H1 (cell line): ENCODE measurements at regions not wholly inside any gene's neighbourhood (a gene's known extent, or its start where the extent isn't known, plus 50 kb on each side); places are given as distances from the start of the nearest gene placed in this dataset.

Experiments
- CTCF ChIA-PET: fragments of 300-600 bp; sonication (Branson Sonifier 250); formaldehyde crosslinking; loops from one replicate; lab custom pipeline; 2021; ENCODE audit not compliant: partially characterized antibody; lab: Charles Lee
- POLR2A ChIA-PET: fragments of 300-600 bp; sonication (Branson Sonifier 250); formaldehyde crosslinking; loops from one replicate; lab custom pipeline; 2021; ENCODE audit warnings: inconsistent platforms; ENCODE audit not compliant: partially characterized antibody; lab: Charles Lee
- DNase-seq, 2 experiments: peaks; one replicate each; pipeline versions ENCODE4 v3.0.0 to v3.0.0-alpha.2; 2010 to 2022; ENCODE audit warnings: low spot score in 2 of 2, low read depth in 1 of 2, mixed read lengths in 1 of 2
- FAIRE-seq: peaks from 2 replicates; lab custom pipeline; 2011; peaks lifted over from hg19 to GRCh38; lab: Jason Lieb, UNC
- H2AFZ ChIP-seq: 2 replicates; pipeline ENCODE4 v1.8.1; 2012; ENCODE audit warnings: low read length, inconsistent platforms
- H2AK5ac ChIP-seq: 2 replicates; pipeline ENCODE4 v1.6.1; 2013; ENCODE audit warnings: low read depth, low read length
- H2BK120ac ChIP-seq: replicated peaks from 2 replicates; pipeline ENCODE3; 2013; ENCODE audit warnings: low read depth, low read length, inconsistent platforms
- H2BK12ac ChIP-seq: 2 replicates; pipeline ENCODE4 v1.6.1; 2013; ENCODE audit warnings: low read depth, low read length
- H2BK15ac ChIP-seq: 2 replicates; pipeline ENCODE4 v1.6.1; 2013; ENCODE audit warnings: low read length
- H2BK20ac ChIP-seq: 2 replicates; pipeline ENCODE4 v1.6.1; 2013; ENCODE audit warnings: low read length
- H2BK5ac ChIP-seq: 2 replicates; pipeline ENCODE4 v1.6.1; 2013; ENCODE audit warnings: low read depth, low read length
- H3K14ac ChIP-seq: 2 replicates; pipeline ENCODE4 v1.6.1; 2013; ENCODE audit warnings: inconsistent platforms; ENCODE audit not compliant: insufficient read length
- H3K18ac ChIP-seq: 2 replicates; pipeline ENCODE4 v1.6.1; 2013; ENCODE audit warnings: low read length; ENCODE audit errors: extremely low read depth
- H3K23ac ChIP-seq: 2 replicates; pipeline ENCODE4 v1.6.1; 2013; ENCODE audit warnings: inconsistent platforms; ENCODE audit not compliant: insufficient read length
- H3K23me2 ChIP-seq: 2 replicates; pipeline ENCODE4 v1.6.1; 2013; ENCODE audit warnings: low read depth, low read length
- H3K27ac ChIP-seq: 2 replicates; pipeline ENCODE4 v1.6.1; 2011; ENCODE audit warnings: low read depth, low read length, inconsistent platforms
- H3K27me3 ChIP-seq, 4 experiments: replicated peaks in 1 of 4; 1 replicate in 1 of 4; 2 replicates in 3 of 4; pipeline versions ENCODE4 v1.6.1 to v1.8.1; 2011 to 2013; ENCODE audit warnings: low read length in 3 of 4, mild to moderate bottlenecking in 3 of 4, inconsistent platforms in 2 of 4, mixed read lengths in 2 of 4, moderate library complexity in 1 of 4; ENCODE audit not compliant: control insufficient read depth in 3 of 4, insufficient read depth in 3 of 4; ENCODE audit errors: extremely low read depth in 1 of 4
- H3K36me3 ChIP-seq, 4 experiments: 2 replicates each; pipeline versions ENCODE4 v1.6.1 to v1.8.1; 2011 to 2013; ENCODE audit warnings: mild to moderate bottlenecking in 4 of 4, low read length in 3 of 4, moderate library complexity in 2 of 4, control low read depth in 1 of 4, inconsistent platforms in 1 of 4; ENCODE audit not compliant: insufficient read depth in 4 of 4, control insufficient read depth in 2 of 4
- H3K4ac ChIP-seq: replicated peaks from 2 replicates; pipeline ENCODE3; 2013; ENCODE audit warnings: low read length, low read depth, mixed read lengths, inconsistent platforms; ENCODE audit not compliant: insufficient read length
- H3K4me1 ChIP-seq, 4 experiments: replicated peaks in 1 of 4; 1 replicate in 1 of 4; 2 replicates in 3 of 4; pipeline versions ENCODE4 v1.6.1 to v1.8.1; 2011 to 2013; ENCODE audit warnings: low read length in 3 of 4, inconsistent platforms in 2 of 4, mixed read lengths in 1 of 4; ENCODE audit not compliant: insufficient read depth in 4 of 4, control insufficient read depth in 3 of 4
- H3K4me2 ChIP-seq, 2 experiments: 2 replicates each; pipeline versions ENCODE4 v1.6.1 to v1.8.1; 2011 to 2013; ENCODE audit warnings: low read depth in 2 of 2, low read length in 2 of 2, control low read depth in 1 of 2, inconsistent platforms in 1 of 2, mild to moderate bottlenecking in 1 of 2; ENCODE audit not compliant: insufficient read depth in 1 of 2
- H3K4me3 ChIP-seq, 4 experiments: fragments of 200-600, 300-600 bp in 1 of 4; sonication (generic), shearing (Covaris generic), sonication (Bioruptor Twin) in 1 of 4; 2 replicates each; pipeline versions ENCODE4 v1.5.1 to v1.8.1; 2011 to 2016; ENCODE audit warnings: low read length in 4 of 4, low read depth in 3 of 4, control low read depth in 2 of 4, inconsistent platforms in 2 of 4, mild to moderate bottlenecking in 2 of 4, mixed read lengths in 1 of 4, moderate library complexity in 1 of 4; ENCODE audit not compliant: insufficient read depth in 2 of 4; ENCODE audit errors: extremely low read depth in 1 of 4
- H3K56ac ChIP-seq: replicated peaks from 2 replicates; pipeline ENCODE3; 2013; ENCODE audit warnings: low read depth, mild to moderate bottlenecking, mixed read lengths, low read length, inconsistent platforms; ENCODE audit not compliant: insufficient read length
- H3K79me1 ChIP-seq: 2 replicates; pipeline ENCODE4 v1.6.1; 2013; ENCODE audit warnings: low read depth, low read length, control low read depth
- H3K79me2 ChIP-seq, 2 experiments: 2 replicates each; pipeline versions ENCODE4 v1.6.1 to v1.8.1; 2012 to 2013; ENCODE audit warnings: low read length in 2 of 2, mild to moderate bottlenecking in 2 of 2, inconsistent platforms in 1 of 2; ENCODE audit not compliant: insufficient read depth in 2 of 2, control insufficient read depth in 1 of 2
- H3K9ac ChIP-seq, 4 experiments: replicated peaks in 1 of 4; 1 replicate in 1 of 4; 2 replicates in 3 of 4; pipeline versions ENCODE4 v1.6.1 to v1.8.1; 2011 to 2013; ENCODE audit warnings: low read depth in 3 of 4, low read length in 3 of 4, control low read depth in 2 of 4, mild to moderate bottlenecking in 2 of 4, moderate library complexity in 2 of 4, inconsistent platforms in 1 of 4; ENCODE audit errors: extremely low read depth in 1 of 4
- H3K9me3 ChIP-seq, 2 experiments: 2 replicates each; pipeline versions ENCODE4 v1.6.1 to v1.8.1; 2012 to 2013; ENCODE audit warnings: mild to moderate bottlenecking in 2 of 2, moderate library complexity in 2 of 2, control low read depth in 1 of 2, inconsistent platforms in 1 of 2, low read depth in 1 of 2, low read length in 1 of 2, mixed read lengths in 1 of 2; ENCODE audit not compliant: insufficient read depth in 2 of 2
- H4K20me1 ChIP-seq, 2 experiments: replicated peaks in 1 of 2; 2 replicates each; pipeline versions ENCODE3 to v1.8.1; 2011 to 2013; ENCODE audit warnings: inconsistent platforms in 2 of 2, low read length in 2 of 2, mild to moderate bottlenecking in 1 of 2; ENCODE audit not compliant: insufficient read depth in 2 of 2, control insufficient read depth in 1 of 2
- H4K5ac ChIP-seq: 2 replicates; pipeline ENCODE4 v1.6.1; 2013; ENCODE audit warnings: low read length, low read depth, mixed read lengths, inconsistent platforms; ENCODE audit not compliant: insufficient read length
- H4K8ac ChIP-seq: 2 replicates; pipeline ENCODE4 v1.8.0; 2013; ENCODE audit warnings: mild to moderate bottlenecking, moderate library complexity, low read length, inconsistent platforms; ENCODE audit not compliant: insufficient read depth; ENCODE audit errors: extremely low read depth
- H4K91ac ChIP-seq: replicated peaks from 2 replicates; pipeline ENCODE3; 2013; ENCODE audit warnings: low read length, mixed read lengths, inconsistent platforms; ENCODE audit not compliant: insufficient read length
- CBX5 ChIP-seq: fragments of 300-800, 300-1000 bp; sonication (generic); IDR thresholded peaks from 2 replicates; pipeline ENCODE4 v1.7.1; 2016; ENCODE audit warnings: antibody characterized with exemption, low read length, low read depth
- EP300 ChIP-seq, 2 experiments: IDR thresholded peaks; 1 replicate in 1 of 2; 2 replicates in 1 of 2; pipeline ENCODE4 v1.6.1; 2011 to 2012; ENCODE audit warnings: low read depth in 2 of 2, low read length in 2 of 2, mild to moderate bottlenecking in 2 of 2, borderline replicate concordance in 1 of 2, inconsistent platforms in 1 of 2, moderate library complexity in 1 of 2
- EZH2 ChIP-seq: fragments of 200-600 bp; sonication (generic); IDR thresholded peaks from 2 replicates; pipeline ENCODE4 v1.7.1; 2012; ENCODE audit warnings: low read depth, mild to moderate bottlenecking, moderate library complexity, low read length, inconsistent platforms; ENCODE audit not compliant: severe bottlenecking
- KDM1A ChIP-seq: fragments of 200-600, 300-600 bp; sonication (generic); IDR thresholded peaks from 2 replicates; pipeline ENCODE4 v1.7.1; 2016; ENCODE audit warnings: mild to moderate bottlenecking, low read length, borderline replicate concordance
- SP1 ChIP-seq: IDR thresholded peaks from 2 replicates; pipeline ENCODE4 v1.6.1; 2011; ENCODE audit warnings: low read depth, low read length
- WGBS, 2 experiments: shearing (Covaris generic) in 1 of 2; methylation state at CpG; one replicate each; pipeline versions ENCODE4 v1.1.6 to v1.1.7; 2013 to 2015; ENCODE audit warnings: low lambda C conversion rate in 2 of 2, mixed read lengths in 2 of 2, inconsistent platforms in 1 of 2, low coverage in 1 of 2, missing lambda C conversion rate in 1 of 2; ENCODE audit not compliant: insufficient replicate concordance in 2 of 2, insufficient coverage in 1 of 2, insufficient read length in 1 of 2; ENCODE audit errors: extremely low coverage in 1 of 2, missing lambda C conversion rate in 1 of 2; 5-methylcytosine and 5-hydroxymethylcytosine counted together

- no peak overlapping the region for H3K14ac ChIP-seq
- no peak for DNase-seq
- no peak overlapping the region for H4K5ac ChIP-seq
- no peak overlapping the region for H2BK5ac ChIP-seq
- TF ChIP-seq EP300 (IDR thresholded peaks at IDR 0.05; ENCODE audit: borderline replicate concordance in 1 of 2, low read depth in 2 of 2, low read length in 2 of 2) = no peak
- no peak for TF ChIP-seq EZH2
- no peak for TF ChIP-seq KDM1A
- TF ChIP-seq CBX5 = no peak
- no peak for TF ChIP-seq SP1
- no peak overlapping the region for H4K91ac ChIP-seq
- no peak for FAIRE-seq
- no peak overlapping the region for H2AFZ ChIP-seq
- peaks cover 0 to 4% (median 0%) of the 10 kb centered on the region in 4 experiments; a peak in 1 of 7 replicates for H3K4me1 ChIP-seq
- H3K23ac ChIP-seq = no peak overlapping the region
- ChIA-PET POLR2A (no interaction called here), CTCF (interaction anchor here (1.4 kb wide), 1 partner anchor 10 kb away, joined by 3 read pairs; no protein-coding TSS in a partner anchor)
- H3K27ac ChIP-seq = no peak overlapping the region
- no peaks in the 10 kb centered on the region for H3K36me3 ChIP-seq
- H2BK20ac ChIP-seq = no peak overlapping the region
- H3K56ac ChIP-seq = no peak overlapping the region
- H3K23me2 ChIP-seq = no peaks in the 10 kb centered on the region
- no peak overlapping the region for H3K9ac ChIP-seq
- no peaks in the 10 kb centered on the region for H4K20me1 ChIP-seq
- no peak overlapping the region for H3K4ac ChIP-seq
- H3K4me2 ChIP-seq = no peak overlapping the region
- no peak overlapping the region for H4K8ac ChIP-seq
- H2AK5ac ChIP-seq = no peak overlapping the region
- 94% methylated on average over 3 of the region's 3 CpGs; no CpG with 5 or more reads in 1 of the 2 experiments for WGBS, 2 experiments
- no peak overlapping the region for H3K18ac ChIP-seq
- no peak overlapping the region for H2BK12ac ChIP-seq
- H2BK120ac ChIP-seq = no peak overlapping the region
- no peak overlapping the region for H3K4me3 ChIP-seq
- H3K79me1 ChIP-seq = no peaks in the 10 kb centered on the region
- no peak overlapping the region for H2BK15ac ChIP-seq
- no peaks in the 10 kb centered on the region for H3K27me3 ChIP-seq
- H3K9me3 ChIP-seq = peaks cover 0 to 3% of the 10 kb centered on the region in 2 experiments; a peak in 1 of 4 replicates
- no peaks in the 10 kb centered on the region for H3K79me2 ChIP-seq
Measured at GRCh38 chr16:54493594-54493993, 207.0 kb upstream of the IRX3 start.
